Fibroblast of lung (primary cell): ENCODE measurements at regions not wholly inside any gene's neighbourhood (a gene's known extent, or its start where the extent isn't known, plus 50 kb on each side); places are given as distances from the start of the nearest gene placed in this dataset.

Experiments
- DNase-seq, 2 donors: peaks; one replicate each; pipeline versions ENCODE4 v3.0.0 to v3.0.0-alpha.2; 2010; ENCODE audit warnings: low read depth in 2 of 2
- H2AFZ ChIP-seq: 2 replicates; pipeline ENCODE4 v1.5.1; 2012; ENCODE audit warnings: low read length, control low read depth, inconsistent platforms
- H3K27ac ChIP-seq: 2 replicates; pipeline ENCODE4 v1.5.1; 2011; ENCODE audit warnings: low read length, control low read depth; ENCODE audit not compliant: insufficient read depth
- H3K27me3 ChIP-seq: 2 replicates; pipeline ENCODE4 v1.5.1; 2011; ENCODE audit warnings: mild to moderate bottlenecking, low read length; ENCODE audit not compliant: control insufficient read depth, insufficient read depth
- H3K36me3 ChIP-seq: 2 replicates; pipeline ENCODE4 v1.5.1; 2011; ENCODE audit warnings: low read length; ENCODE audit not compliant: control insufficient read depth, insufficient read depth
- H3K4me1 ChIP-seq: 2 replicates; pipeline ENCODE4 v1.5.1; 2011; ENCODE audit warnings: low read length; ENCODE audit not compliant: control insufficient read depth, insufficient read depth; ENCODE audit errors: extremely low read depth
- H3K4me2 ChIP-seq: 2 replicates; pipeline ENCODE4 v1.5.1; 2011; ENCODE audit warnings: low read length, control low read depth; ENCODE audit not compliant: insufficient read depth; ENCODE audit errors: extremely low read depth
- H3K4me3 ChIP-seq, 4 experiments: fragments of 200-600 bp in 1 of 4; sonication (generic) in 1 of 4; replicated peaks in 1 of 4; 2 replicates each; pipeline ENCODE4 v1.5.1; 2011 to 2016; ENCODE audit warnings: low read length in 4 of 4, low read depth in 3 of 4, mild to moderate bottlenecking in 3 of 4, control low read depth in 2 of 4, inconsistent platforms in 1 of 4, mixed read lengths in 1 of 4; ENCODE audit not compliant: insufficient read depth in 1 of 4; ENCODE audit errors: control extremely low read depth in 1 of 4
- H3K79me2 ChIP-seq: 2 replicates; pipeline ENCODE4 v1.5.1; 2012; ENCODE audit warnings: mild to moderate bottlenecking, low read length, inconsistent platforms; ENCODE audit not compliant: control insufficient read depth, insufficient read depth
- H3K9ac ChIP-seq: 2 replicates; pipeline ENCODE4 v1.5.1; 2011; ENCODE audit warnings: mild to moderate bottlenecking, low read length, control low read depth; ENCODE audit not compliant: insufficient read depth
- H3K9me3 ChIP-seq: 2 replicates; pipeline ENCODE4 v1.5.1; 2012; ENCODE audit warnings: low read depth, low read length; ENCODE audit not compliant: control insufficient read depth, insufficient read depth
- H4K20me1 ChIP-seq: 2 replicates; pipeline ENCODE4 v1.5.1; 2011; ENCODE audit warnings: low read length; ENCODE audit not compliant: control insufficient read depth, insufficient read depth; ENCODE audit errors: extremely low read depth
- EZH2 ChIP-seq: IDR thresholded peaks from 2 replicates; pipeline ENCODE4 v1.5.1; 2012; ENCODE audit warnings: low read length, control low read depth, mild to moderate bottlenecking; ENCODE audit errors: missing control alignments
- TF ChIP-seq, protein P1 (sequence below), 2 donors: IDR thresholded peaks in 1 of 2; conservative IDR thresholded peaks in 1 of 2; 1 replicate in 1 of 2; 2 replicates in 1 of 2; pipeline ENCODE4 v1.5.1; 2011 to 2012; ENCODE audit warnings: low read length in 2 of 2, control low read depth in 1 of 2, inconsistent platforms in 1 of 2, low read depth in 1 of 2, mild to moderate bottlenecking in 1 of 2

DNA sequence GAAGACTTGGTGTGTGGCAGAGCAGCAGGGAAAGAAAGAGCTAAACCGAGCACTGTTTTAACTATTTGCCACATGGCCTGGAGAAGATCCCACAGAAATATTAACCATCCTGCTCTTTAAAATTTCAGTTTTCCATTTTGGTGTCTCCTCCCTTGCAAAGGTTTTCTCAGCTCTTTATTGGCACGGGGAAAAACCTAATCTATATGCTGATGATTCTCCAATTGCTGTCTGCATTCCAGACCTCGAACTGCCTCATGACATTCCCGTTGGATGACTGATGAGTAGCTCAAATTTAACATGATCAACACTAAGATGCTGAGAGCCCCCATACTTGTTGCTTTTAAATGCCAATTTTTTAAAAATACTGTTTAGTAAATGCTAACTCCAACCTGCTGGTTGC is 115.0 kb downstream of the EMP1 start:
- TF ChIP-seq, protein P1, sequence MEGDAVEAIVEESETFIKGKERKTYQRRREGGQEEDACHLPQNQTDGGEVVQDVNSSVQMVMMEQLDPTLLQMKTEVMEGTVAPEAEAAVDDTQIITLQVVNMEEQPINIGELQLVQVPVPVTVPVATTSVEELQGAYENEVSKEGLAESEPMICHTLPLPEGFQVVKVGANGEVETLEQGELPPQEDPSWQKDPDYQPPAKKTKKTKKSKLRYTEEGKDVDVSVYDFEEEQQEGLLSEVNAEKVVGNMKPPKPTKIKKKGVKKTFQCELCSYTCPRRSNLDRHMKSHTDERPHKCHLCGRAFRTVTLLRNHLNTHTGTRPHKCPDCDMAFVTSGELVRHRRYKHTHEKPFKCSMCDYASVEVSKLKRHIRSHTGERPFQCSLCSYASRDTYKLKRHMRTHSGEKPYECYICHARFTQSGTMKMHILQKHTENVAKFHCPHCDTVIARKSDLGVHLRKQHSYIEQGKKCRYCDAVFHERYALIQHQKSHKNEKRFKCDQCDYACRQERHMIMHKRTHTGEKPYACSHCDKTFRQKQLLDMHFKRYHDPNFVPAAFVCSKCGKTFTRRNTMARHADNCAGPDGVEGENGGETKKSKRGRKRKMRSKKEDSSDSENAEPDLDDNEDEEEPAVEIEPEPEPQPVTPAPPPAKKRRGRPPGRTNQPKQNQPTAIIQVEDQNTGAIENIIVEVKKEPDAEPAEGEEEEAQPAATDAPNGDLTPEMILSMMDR (conservative IDR thresholded peaks at IDR 0.05 in 1 of 2, IDR thresholded peaks at IDR 0.05 in 1 of 2; ENCODE audit: low read depth in 1 of 2, low read length in 2 of 2) = no peak
- no peak for TF ChIP-seq EZH2

DNA sequence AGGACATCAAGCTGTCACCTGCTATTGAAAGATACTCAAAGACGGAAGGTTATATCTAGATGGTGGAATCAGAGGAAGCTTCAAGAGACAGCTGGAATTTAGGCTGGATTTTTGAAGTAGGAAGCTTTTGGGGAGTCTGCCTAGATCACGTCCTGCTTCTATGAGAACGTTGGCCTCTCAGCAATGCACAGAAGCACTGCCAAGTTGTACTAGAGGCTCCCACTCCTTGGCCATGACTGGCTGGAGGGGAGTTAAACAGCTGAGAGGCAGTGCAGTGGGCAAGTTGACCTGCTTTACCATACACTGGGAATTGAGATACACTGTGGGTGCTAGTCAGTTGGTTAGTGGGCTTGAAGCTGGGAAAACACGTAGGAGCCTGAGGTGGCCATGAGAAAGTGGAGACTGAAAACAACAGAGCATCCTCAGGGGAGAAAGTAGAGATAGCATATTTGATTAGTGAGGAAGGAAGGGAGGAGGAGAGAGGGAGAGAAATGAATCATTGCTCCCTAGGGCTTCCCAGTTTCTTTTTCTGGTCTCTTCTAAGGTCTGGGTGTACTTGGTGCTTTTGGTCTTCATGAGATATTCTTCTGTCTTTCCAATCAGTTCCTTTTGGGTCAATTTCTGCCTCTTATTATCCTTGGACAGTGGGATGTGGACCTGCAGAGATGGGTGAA is 110.8 kb downstream of the EMP1 start:
- Histone ChIP-seq H3K9ac (no peak overlapping the region), H3K79me2 (no peaks in the 10 kb centered on the region), H3K27me3 (no peaks in the 10 kb centered on the region), H3K9me3 (no peaks in the 10 kb centered on the region), H3K27ac (no peak overlapping the region), H4K20me1 (no peaks in the 10 kb centered on the region), H2AFZ (no peak overlapping the region), H3K4me1 (no peaks in the 10 kb centered on the region), H3K36me3 (no peaks in the 10 kb centered on the region), H3K4me3 (no peak overlapping the region), H3K4me2 (no peak overlapping the region)
- DNase-seq = no peak
- TF ChIP-seq, protein P1 (conservative IDR thresholded peaks at IDR 0.05 in 1 of 2, IDR thresholded peaks at IDR 0.05 in 1 of 2; ENCODE audit: low read depth in 1 of 2, low read length in 2 of 2) = no peak
- no peak for TF ChIP-seq EZH2

More for the DNA sequence above, 115.0 kb downstream of the EMP1 start:
- Histone ChIP-seq H3K36me3 (no peaks in the 10 kb centered on the region), H3K4me1 (no peaks in the 10 kb centered on the region), H3K27me3 (no peaks in the 10 kb centered on the region), H3K27ac (no peak overlapping the region), H4K20me1 (no peaks in the 10 kb centered on the region), H2AFZ (no peak overlapping the region), H3K4me2 (no peak overlapping the region), H3K79me2 (no peaks in the 10 kb centered on the region), H3K9ac (no peak overlapping the region), H3K9me3 (no peaks in the 10 kb centered on the region), H3K4me3 (no peak overlapping the region)
- no peak for DNase-seq

DNA sequence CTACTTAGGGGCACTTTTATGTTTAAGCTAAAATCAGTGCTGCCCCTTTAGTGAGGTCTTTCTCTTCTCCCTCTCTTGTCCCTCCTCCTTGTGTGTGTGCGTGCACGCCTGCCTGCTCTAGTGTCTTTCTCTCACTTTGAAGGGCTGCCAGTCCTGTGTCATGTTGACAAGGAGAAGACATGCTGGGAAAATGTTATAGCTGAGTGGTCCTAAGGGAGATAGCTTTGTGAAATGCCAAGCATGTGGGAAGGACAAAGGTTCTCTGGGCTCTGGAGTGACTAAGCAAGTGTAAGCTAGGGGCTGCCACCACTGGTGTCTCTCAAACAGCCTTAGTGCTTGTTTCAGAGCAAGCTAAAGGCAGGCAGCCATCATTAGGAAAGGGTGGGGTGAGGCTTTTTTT is 108.4 kb downstream of the EMP1 start:
- H3K79me2 ChIP-seq = no peaks in the 10 kb centered on the region

More for the DNA sequence above, 108.4 kb downstream of the EMP1 start:
- H3K9ac ChIP-seq = no peak overlapping the region
- no peaks in the 10 kb centered on the region for H3K4me1 ChIP-seq
- TF ChIP-seq EZH2 = no peak
- TF ChIP-seq, protein P1 (conservative IDR thresholded peaks at IDR 0.05 in 1 of 2, IDR thresholded peaks at IDR 0.05 in 1 of 2; ENCODE audit: low read depth in 1 of 2, low read length in 2 of 2) = no peak
- no peaks in the 10 kb centered on the region for H3K27me3 ChIP-seq
- no peak overlapping the region for H3K4me3 ChIP-seq
- H3K9me3 ChIP-seq = no peaks in the 10 kb centered on the region
- no peaks in the 10 kb centered on the region for H4K20me1 ChIP-seq
- DNase-seq = no peak
- H2AFZ ChIP-seq = no peak overlapping the region
- no peak overlapping the region for H3K4me2 ChIP-seq
- no peak overlapping the region for H3K27ac ChIP-seq
- no peaks in the 10 kb centered on the region for H3K36me3 ChIP-seq
